Panc1 (cell line): ENCODE measurements at regions not wholly inside any gene's neighbourhood (a gene's known extent, or its start where the extent isn't known, plus 50 kb on each side); places are given as distances from the start of the nearest gene placed in this dataset.

ENCODE experiments used
- ATAC-seq: fragments of 200-7000 bp; cut with Tn5 transposase; 2 replicates; pipeline ENCODE4 v1.9.1; 2020; ENCODE audit warnings: mild to moderate bottlenecking, moderate library complexity
- BruUV-seq: library from RNA; stranded (reverse); fragments of 400-500 nt; replicated peaks from 2 replicates; lab custom pipeline; 2021; lab: Mats Ljungman, UMichigan
- CTCF ChIA-PET: fragments of 300-600 bp; sonication (Branson Sonifier 250); formaldehyde crosslinking; loops from one replicate; lab custom pipeline; 2022; ENCODE audit warnings: antibody characterized with exemption; lab: Charles Lee
- POLR2A ChIA-PET: fragments of 300-600 bp; sonication (Branson Sonifier 250); formaldehyde crosslinking; loops from one replicate; lab custom pipeline; 2022; ENCODE audit warnings: antibody characterized with exemption; lab: Charles Lee
- DNase-seq: peaks from one replicate; pipeline ENCODE4 v3.0.0-alpha.2; 2010; ENCODE audit warnings: low read depth, low spot score
- H3K27ac ChIP-seq: 2 replicates; pipeline ENCODE4 v1.5.1; 2011; ENCODE audit warnings: mild to moderate bottlenecking, low read length, inconsistent platforms
- H3K27me3 ChIP-seq: fragments of 200-500 bp; sonication (Bioruptor generic); 2 replicates; pipeline ENCODE4 v1.6.0; 2014; ENCODE audit warnings: low read length, inconsistent platforms; ENCODE audit not compliant: control insufficient read depth, insufficient read depth
- H3K36me3 ChIP-seq: fragments of 200-500 bp; sonication (Bioruptor generic); 2 replicates; pipeline ENCODE4 v1.5.1; 2014; ENCODE audit warnings: inconsistent platforms, mild to moderate bottlenecking, low read length, moderate library complexity; ENCODE audit not compliant: control insufficient read depth, insufficient read depth
- H3K4me1 ChIP-seq: 2 replicates; pipeline ENCODE4 v1.5.1; 2011; ENCODE audit warnings: inconsistent platforms, mild to moderate bottlenecking, low read length, moderate library complexity; ENCODE audit not compliant: control insufficient read depth, insufficient read depth
- H3K4me3 ChIP-seq, 2 experiments: 2 replicates each; pipeline ENCODE4 v1.5.1; 2011 to 2012; ENCODE audit warnings: low read depth in 2 of 2, low read length in 2 of 2, mild to moderate bottlenecking in 2 of 2, inconsistent platforms in 1 of 2, moderate library complexity in 1 of 2
- H3K9me3 ChIP-seq: fragments of 200-500 bp; sonication (Bioruptor generic); 2 replicates; pipeline ENCODE4 v1.5.1; 2014; ENCODE audit warnings: low read depth, mild to moderate bottlenecking, inconsistent platforms, low read length, moderate library complexity; ENCODE audit not compliant: control insufficient read depth, insufficient read depth
- POLR2AphosphoS5 ChIP-seq: IDR thresholded peaks from 2 replicates; pipeline ENCODE4 v1.6.1; 2012; ENCODE audit warnings: mild to moderate bottlenecking, low read depth, low read length, moderate library complexity
- SIN3A ChIP-seq: IDR thresholded peaks from 2 replicates; pipeline ENCODE4 v1.6.1; 2012; ENCODE audit warnings: low read depth, mild to moderate bottlenecking, low read length, moderate library complexity, borderline replicate concordance; ENCODE audit not compliant: insufficient read depth
- TCF7L2 ChIP-seq: IDR thresholded peaks from 2 replicates; pipeline ENCODE4 v1.6.1; 2011; ENCODE audit warnings: mild to moderate bottlenecking, low read depth, low read length, inconsistent platforms
- in situ Hi-C: cut with HindIII; loops from 2 replicates; pipeline ENCODE4 v1.10.0; 2016; ENCODE audit warnings: low sequenced_read_pairs, low pct_unique_long_range_greater_than_20kb
- intact Hi-C: fragments of 100-400 bp; cut with micrococcal nuclease; formaldehyde crosslinking; loops from one replicate; pipeline ENCODE4 v1.10.0; 2022; ENCODE audit not compliant: unreplicated experiment
- TF ChIP-seq, protein P1 (sequence below), 2 experiments: IDR thresholded peaks; 2 replicates each; pipeline ENCODE4 v1.6.1; 2011 to 2012; ENCODE audit warnings: low read depth in 2 of 2, control low read depth in 1 of 2, low read length in 1 of 2, mild to moderate bottlenecking in 1 of 2, moderate library complexity in 1 of 2; ENCODE audit not compliant: insufficient read depth in 1 of 2
- TF ChIP-seq, protein P2 (sequence below): fragments of 450-650 bp; IDR thresholded peaks from 2 replicates; pipeline ENCODE4 v1.5.1; 2017; ENCODE audit warnings: mild to moderate bottlenecking

DNA sequence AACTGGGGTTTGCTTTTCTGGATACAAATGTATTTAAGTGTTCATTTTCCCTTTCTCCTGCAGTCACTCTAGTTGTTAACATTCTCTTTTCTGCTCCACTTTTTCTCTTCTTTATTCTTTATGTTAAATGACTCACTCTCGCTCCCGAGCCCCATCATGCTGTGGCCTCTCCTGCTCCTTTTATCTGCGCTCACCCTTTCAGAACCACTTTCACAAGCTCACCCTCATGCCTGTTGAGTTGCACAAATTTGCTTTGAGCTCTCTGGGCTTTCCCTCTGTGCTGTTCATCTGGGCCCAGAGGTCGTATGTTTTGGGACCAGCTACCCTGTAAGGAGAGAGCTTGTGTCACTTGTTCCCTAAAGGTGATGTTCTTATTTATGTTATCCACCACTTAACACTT lies 98.1 kb upstream of the ASCC3 start:
- in situ Hi-C loops (no loop called here), intact Hi-C loops (no loop called here)
- no peaks in the 10 kb centered on the region for H3K27me3 ChIP-seq
- no peak overlapping the region for H3K4me3 ChIP-seq
- ChIA-PET CTCF (no interaction called here), POLR2A (no interaction called here)
- 0 out of 2 replicates have a peak, but pooled peaks cover 7% of the 10 kb centered on the region for H3K9me3 ChIP-seq
- no peaks in the 10 kb centered on the region for H3K4me1 ChIP-seq
- no peaks in the 10 kb centered on the region for H3K36me3 ChIP-seq
- TF ChIP-seq, protein P1, sequence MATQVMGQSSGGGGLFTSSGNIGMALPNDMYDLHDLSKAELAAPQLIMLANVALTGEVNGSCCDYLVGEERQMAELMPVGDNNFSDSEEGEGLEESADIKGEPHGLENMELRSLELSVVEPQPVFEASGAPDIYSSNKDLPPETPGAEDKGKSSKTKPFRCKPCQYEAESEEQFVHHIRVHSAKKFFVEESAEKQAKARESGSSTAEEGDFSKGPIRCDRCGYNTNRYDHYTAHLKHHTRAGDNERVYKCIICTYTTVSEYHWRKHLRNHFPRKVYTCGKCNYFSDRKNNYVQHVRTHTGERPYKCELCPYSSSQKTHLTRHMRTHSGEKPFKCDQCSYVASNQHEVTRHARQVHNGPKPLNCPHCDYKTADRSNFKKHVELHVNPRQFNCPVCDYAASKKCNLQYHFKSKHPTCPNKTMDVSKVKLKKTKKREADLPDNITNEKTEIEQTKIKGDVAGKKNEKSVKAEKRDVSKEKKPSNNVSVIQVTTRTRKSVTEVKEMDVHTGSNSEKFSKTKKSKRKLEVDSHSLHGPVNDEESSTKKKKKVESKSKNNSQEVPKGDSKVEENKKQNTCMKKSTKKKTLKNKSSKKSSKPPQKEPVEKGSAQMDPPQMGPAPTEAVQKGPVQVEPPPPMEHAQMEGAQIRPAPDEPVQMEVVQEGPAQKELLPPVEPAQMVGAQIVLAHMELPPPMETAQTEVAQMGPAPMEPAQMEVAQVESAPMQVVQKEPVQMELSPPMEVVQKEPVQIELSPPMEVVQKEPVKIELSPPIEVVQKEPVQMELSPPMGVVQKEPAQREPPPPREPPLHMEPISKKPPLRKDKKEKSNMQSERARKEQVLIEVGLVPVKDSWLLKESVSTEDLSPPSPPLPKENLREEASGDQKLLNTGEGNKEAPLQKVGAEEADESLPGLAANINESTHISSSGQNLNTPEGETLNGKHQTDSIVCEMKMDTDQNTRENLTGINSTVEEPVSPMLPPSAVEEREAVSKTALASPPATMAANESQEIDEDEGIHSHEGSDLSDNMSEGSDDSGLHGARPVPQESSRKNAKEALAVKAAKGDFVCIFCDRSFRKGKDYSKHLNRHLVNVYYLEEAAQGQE (IDR thresholded peaks at IDR 0.05; ENCODE audit: insufficient read depth in 1 of 2, low read depth in 2 of 2, low read length in 1 of 2), result no peak
- DNase-seq (no peak), ATAC-seq (no peak)
- BruUV-seq, result no TSS peak
- no peak overlapping the region for H3K27ac ChIP-seq

DNA sequence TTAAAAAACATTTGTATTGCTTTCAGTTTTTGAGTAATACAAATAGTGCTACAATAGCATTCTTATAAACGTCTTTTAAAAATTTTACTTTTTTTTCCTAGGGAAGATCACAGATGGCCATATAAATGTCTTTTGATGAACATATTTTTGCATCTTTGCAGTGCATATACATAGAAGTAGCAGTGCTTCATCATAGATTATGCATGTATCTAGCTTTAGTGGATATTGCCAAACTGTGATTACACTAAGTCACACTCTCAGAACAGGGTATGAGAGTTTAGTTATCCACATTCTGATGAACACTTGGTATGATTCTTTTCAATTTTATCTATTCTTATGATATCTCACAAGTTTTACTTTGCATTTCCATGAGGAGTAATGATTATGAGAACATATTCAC lies 99.8 kb upstream of the ASCC3 start:
- no peak overlapping the region for H3K4me3 ChIP-seq
- TF ChIP-seq TCF7L2 (no peak), SIN3A (no peak)
- TF ChIP-seq, protein P2, sequence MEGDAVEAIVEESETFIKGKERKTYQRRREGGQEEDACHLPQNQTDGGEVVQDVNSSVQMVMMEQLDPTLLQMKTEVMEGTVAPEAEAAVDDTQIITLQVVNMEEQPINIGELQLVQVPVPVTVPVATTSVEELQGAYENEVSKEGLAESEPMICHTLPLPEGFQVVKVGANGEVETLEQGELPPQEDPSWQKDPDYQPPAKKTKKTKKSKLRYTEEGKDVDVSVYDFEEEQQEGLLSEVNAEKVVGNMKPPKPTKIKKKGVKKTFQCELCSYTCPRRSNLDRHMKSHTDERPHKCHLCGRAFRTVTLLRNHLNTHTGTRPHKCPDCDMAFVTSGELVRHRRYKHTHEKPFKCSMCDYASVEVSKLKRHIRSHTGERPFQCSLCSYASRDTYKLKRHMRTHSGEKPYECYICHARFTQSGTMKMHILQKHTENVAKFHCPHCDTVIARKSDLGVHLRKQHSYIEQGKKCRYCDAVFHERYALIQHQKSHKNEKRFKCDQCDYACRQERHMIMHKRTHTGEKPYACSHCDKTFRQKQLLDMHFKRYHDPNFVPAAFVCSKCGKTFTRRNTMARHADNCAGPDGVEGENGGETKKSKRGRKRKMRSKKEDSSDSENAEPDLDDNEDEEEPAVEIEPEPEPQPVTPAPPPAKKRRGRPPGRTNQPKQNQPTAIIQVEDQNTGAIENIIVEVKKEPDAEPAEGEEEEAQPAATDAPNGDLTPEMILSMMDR, result no peak
- H3K27me3 ChIP-seq, result no peaks in the 10 kb centered on the region
- no TSS peak for BruUV-seq
- in situ Hi-C loops, result no loop called here
- POLR2A ChIA-PET, result interaction anchor here (0.7 kb wide), 1 partner anchor 1590 kb away, joined by 10 read pairs; no protein-coding TSS in a partner anchor
- CTCF ChIA-PET, result no interaction called here
- H3K4me1 ChIP-seq, result no peaks in the 10 kb centered on the region
- H3K27ac ChIP-seq, result no peak overlapping the region
- ATAC-seq (no peak), DNase-seq (no peak)
- intact Hi-C loops, result no loop called here
- 0 out of 2 replicates have a peak, but pooled peaks cover 7% of the 10 kb centered on the region for H3K9me3 ChIP-seq
- H3K36me3 ChIP-seq, result no peaks in the 10 kb centered on the region

DNA sequence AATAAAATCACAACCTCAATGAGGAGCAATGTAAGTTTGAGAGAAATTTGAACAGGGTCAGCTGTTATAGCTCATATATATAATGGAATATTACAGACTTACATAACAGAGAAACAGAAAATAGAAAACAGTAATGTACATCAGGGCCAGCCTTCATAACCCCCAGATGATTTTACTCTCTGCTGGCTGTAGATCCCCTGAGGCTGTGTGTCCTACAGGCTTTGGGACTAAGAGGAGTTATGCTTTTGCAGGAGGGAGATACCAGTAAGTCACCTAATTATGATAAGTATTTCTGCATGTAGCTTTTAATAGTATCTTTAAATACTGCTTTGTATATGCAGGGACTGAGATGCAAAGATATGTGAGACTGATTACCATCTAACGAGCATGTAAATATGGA lies 105.8 kb upstream of the ASCC3 start:
- no peak for DNase-seq
- Histone ChIP-seq H3K4me3 (no peak overlapping the region), H3K36me3 (no peaks in the 10 kb centered on the region), H3K27me3 (no peaks in the 10 kb centered on the region), H3K27ac (no peak overlapping the region), H3K4me1 (no peaks in the 10 kb centered on the region), H3K9me3 (0 out of 2 replicates have a peak, but pooled peaks cover 7% of the 10 kb centered on the region)
- in situ Hi-C loops (no loop called here), intact Hi-C loops (no loop called here)
- TF ChIP-seq POLR2AphosphoS5, result no peak
- TF ChIP-seq, protein P2, result no peak
- no peak for TF ChIP-seq TCF7L2
- TF ChIP-seq, protein P1 (IDR thresholded peaks at IDR 0.05; ENCODE audit: insufficient read depth in 1 of 2, low read depth in 2 of 2, low read length in 1 of 2), result no peak
- no peak for TF ChIP-seq SIN3A
- no peak for ATAC-seq
- no TSS peak for BruUV-seq
- CTCF ChIA-PET, result no interaction called here
- POLR2A ChIA-PET, result no interaction called here
